HG03432 (cell line): ENCODE measurements at regions not wholly inside any gene's neighbourhood (a gene's known extent, or its start where the extent isn't known, plus 50 kb on each side); places are given as distances from the start of the nearest gene placed in this dataset.

Experiments
- ATAC-seq: cut with Tn5 transposase; IDR thresholded peaks from one replicate; pipeline ENCODE4 v1.9.1; 2021; ENCODE audit warnings: mild to moderate bottlenecking, moderate library complexity; ENCODE audit not compliant: unreplicated experiment

GRCh38 chr2:34373586-34374233, 774.6 kb upstream of the FAM98A start:
- ATAC-seq = no peak

GRCh38 chr2:34372967-34373366, 773.9 kb upstream of the FAM98A start:
- no peak for ATAC-seq

GRCh38 chr2:34371711-34372110, 772.6 kb upstream of the FAM98A start:
- no peak for ATAC-seq

- ATAC-seq = no peak
Observed at GRCh38 chr2:34368304-34368703, 769.2 kb upstream of the FAM98A start.

GRCh38 chr2:34365932-34366331, 766.8 kb upstream of the FAM98A start:
- ATAC-seq = no peak

- ATAC-seq = no peak
Observed at GRCh38 chr2:34365512-34365911, 766.4 kb upstream of the FAM98A start.

GRCh38 chr2:34353509-34354113, 754.5 kb upstream of the FAM98A start:
- no peak for ATAC-seq

- ATAC-seq = no peak
Observed at GRCh38 chr2:34349527-34349926, 750.4 kb upstream of the FAM98A start.

GRCh38 chr2:34345030-34345429, 745.9 kb upstream of the FAM98A start:
- ATAC-seq = no peak

GRCh38 chr2:34340307-34340706, 741.2 kb upstream of the FAM98A start:
- ATAC-seq = no peak

- no peak for ATAC-seq
Observed at GRCh38 chr2:34337735-34338134, 738.6 kb upstream of the FAM98A start.

- no peak for ATAC-seq
Observed at GRCh38 chr2:34332813-34333212, 733.7 kb upstream of the FAM98A start.

- no peak for ATAC-seq
Observed at GRCh38 chr2:34320056-34320455, 721.0 kb upstream of the FAM98A start.

- no peak for ATAC-seq
Observed at GRCh38 chr2:34317797-34318196, 718.7 kb upstream of the FAM98A start.

- no peak for ATAC-seq
Observed at GRCh38 chr2:34316788-34317187, 717.7 kb upstream of the FAM98A start.

GRCh38 chr2:34311816-34312215, 712.7 kb upstream of the FAM98A start:
- no peak for ATAC-seq

- ATAC-seq = no peak
Observed at GRCh38 chr2:34308140-34308539, 709.0 kb upstream of the FAM98A start.

- no peak for ATAC-seq
Observed at GRCh38 chr2:34307636-34308035, 708.5 kb upstream of the FAM98A start.

GRCh38 chr2:34306745-34307144, 707.6 kb upstream of the FAM98A start:
- no peak for ATAC-seq

GRCh38 chr2:34305587-34305986, 706.5 kb upstream of the FAM98A start:
- ATAC-seq = no peak

- no peak for ATAC-seq
Observed at GRCh38 chr2:34294961-34295360, 695.9 kb upstream of the FAM98A start.

- ATAC-seq = peak; percentile 96
Observed at GRCh38 chr2:34291076-34291475, 692.0 kb upstream of the FAM98A start.

- ATAC-seq = no peak
Observed at GRCh38 chr2:34288016-34288415, 688.9 kb upstream of the FAM98A start.
